Natural killer cell (primary cell): ENCODE measurements at regions not wholly inside any gene's neighbourhood (a gene's known extent, or its start where the extent isn't known, plus 50 kb on each side); places are given as distances from the start of the nearest gene placed in this dataset.
"Not testable (repeated sequence)": the region's sequence is repeated elsewhere in the genome, so short reads cannot be mapped to it uniquely, and the experiment has no call there.

Source experiments
- ATAC-seq, 3 donors: fragments of 150-1000 bp in 2 of 3; fragments of 200-7000 bp in 1 of 3; cut with Tn5 transposase; 1 replicate in 1 of 3; 2 replicates in 2 of 3; pipeline ENCODE4 v1.10.0; 2021; ENCODE audit warnings: mild to moderate bottlenecking in 2 of 3, moderate library complexity in 2 of 3
- DNase-seq, 2 donors: peaks; one replicate each; pipeline versions ENCODE4 v3.0.0 to v3.0.0-alpha.2; 2013 to 2021; ENCODE audit warnings: mixed read lengths in 1 of 2
- H3K27ac ChIP-seq: one replicate; pipeline ENCODE4 v1.5.1; 2013; ENCODE audit warnings: mild to moderate bottlenecking, low read length
- H3K27me3 ChIP-seq: one replicate; pipeline ENCODE4 v1.6.1; 2013; ENCODE audit warnings: low read length; ENCODE audit not compliant: control insufficient read depth, insufficient read depth
- H3K36me3 ChIP-seq: one replicate; pipeline ENCODE4 v1.6.1; 2013; ENCODE audit warnings: low read length; ENCODE audit not compliant: control insufficient read depth, insufficient read depth
- H3K4me1 ChIP-seq: one replicate; pipeline ENCODE4 v1.6.1; 2013; ENCODE audit warnings: low read length; ENCODE audit not compliant: control insufficient read depth, insufficient read depth
- H3K4me3 ChIP-seq: one replicate; pipeline ENCODE4 v1.5.1; 2013; ENCODE audit warnings: low read length
- H3K9me3 ChIP-seq: one replicate; pipeline ENCODE4 v1.6.1; 2013; ENCODE audit warnings: low read length; ENCODE audit not compliant: control insufficient read depth, insufficient read depth
- H3K27ac Mint-ChIP-seq, 2 donors: one replicate each; pipeline ENCODE4 v1.8.0; 2022; ENCODE audit warnings: mild to moderate bottlenecking in 2 of 2, mixed read lengths in 2 of 2, moderate library complexity in 1 of 2
- H3K27me3 Mint-ChIP-seq, 2 donors: one replicate each; pipeline ENCODE4 v1.8.0; 2022; ENCODE audit warnings: low read depth in 2 of 2, mixed read lengths in 2 of 2
- H3K36me3 Mint-ChIP-seq: one replicate; pipeline ENCODE4 v1.8.0; 2022; ENCODE audit warnings: mixed read lengths
- H3K4me1 Mint-ChIP-seq, 2 donors: one replicate each; pipeline ENCODE4 v1.8.0; 2022; ENCODE audit warnings: mixed read lengths in 2 of 2
- H3K4me3 Mint-ChIP-seq: one replicate; pipeline ENCODE4 v1.8.0; 2022; ENCODE audit warnings: mild to moderate bottlenecking, moderate library complexity, mixed read lengths
- H3K9me3 Mint-ChIP-seq, 2 donors: one replicate each; pipeline ENCODE4 v1.8.0; 2022; ENCODE audit warnings: mixed read lengths in 2 of 2
- CTCF ChIP-seq: fragments of 200-600 bp; IDR thresholded peaks from one replicate; pipeline ENCODE4 v1.8.0; 2022; ENCODE audit warnings: antibody characterized with exemption
- WGBS: methylation state at CpG from one replicate; pipeline ENCODE4 v1.1.7; 2013; ENCODE audit warnings: missing lambda C conversion rate; ENCODE audit not compliant: insufficient coverage; 5-methylcytosine and 5-hydroxymethylcytosine counted together
- intact Hi-C: fragments of 100-400 bp; cut with micrococcal nuclease; formaldehyde crosslinking; loops from one replicate; pipeline ENCODE4 v1.14.2; 2022

- Mint-ChIP-seq H3K36me3 (no peaks in the 10 kb centered on the region), H3K27me3 (peaks cover 11 to 16% of the 10 kb centered on the region in 2 donors), H3K4me3 (no peak overlapping the region), H3K4me1 (no peaks in the 10 kb centered on the region), H3K9me3 (no peaks in the 10 kb centered on the region), H3K27ac (no peak overlapping the region)
- no peak for ATAC-seq
- no peak overlapping the region for H3K4me3 ChIP-seq
- no peaks in the 10 kb centered on the region for H3K9me3 ChIP-seq
- H3K27me3 ChIP-seq, result no peaks in the 10 kb centered on the region
- H3K36me3 ChIP-seq, result no peaks in the 10 kb centered on the region
- TF ChIP-seq CTCF, result no peak
- no peaks in the 10 kb centered on the region for H3K4me1 ChIP-seq
- 68% methylated on average over 2 of the region's 2 CpGs for WGBS
- DNase-seq, result no peak
- intact Hi-C loops, result no loop called here
- no peak overlapping the region for H3K27ac ChIP-seq
Measured at GRCh38 chr22:27107386-27107785, 450.0 kb downstream of the MIAT start.

- Histone ChIP-seq H3K4me1 (no peaks in the 10 kb centered on the region), H3K27me3 (no peaks in the 10 kb centered on the region), H3K36me3 (no peaks in the 10 kb centered on the region), H3K27ac (no peak overlapping the region), H3K4me3 (no peak overlapping the region), H3K9me3 (no peaks in the 10 kb centered on the region)
- Mint-ChIP-seq H3K9me3 (no peaks in the 10 kb centered on the region), H3K4me3 (no peak overlapping the region), H3K4me1 (no peaks in the 10 kb centered on the region), H3K36me3 (no peaks in the 10 kb centered on the region), H3K27ac (no peak overlapping the region), H3K27me3 (peaks cover 8 to 12% of the 10 kb centered on the region in 2 donors)
- WGBS, result 35% methylated on average over 2 of the region's 2 CpGs
- intact Hi-C loops, result no loop called here
- ATAC-seq (no peak), DNase-seq (peak in 1 of 2 donors; percentile 3)
- no peak for TF ChIP-seq CTCF
Measured at GRCh38 chr22:27107824-27108223, 450.4 kb downstream of the MIAT start.

GRCh38 chr22:27108425-27109114 lies 451.2 kb downstream of the MIAT start:
- Mint-ChIP-seq H3K4me3 (no peak overlapping the region), H3K27ac (no peak overlapping the region), H3K36me3 (no peaks in the 10 kb centered on the region), H3K4me1 (no peaks in the 10 kb centered on the region), H3K9me3 (no peaks in the 10 kb centered on the region), H3K27me3 (peaks cover 4 to 9% of the 10 kb centered on the region in 2 donors)
- no peaks in the 10 kb centered on the region for H3K27me3 ChIP-seq
- no peaks in the 10 kb centered on the region for H3K4me1 ChIP-seq
- DNase-seq (no peak), ATAC-seq (no peak)
- intact Hi-C loops, result no loop called here
- WGBS, result 80% methylated on average over 20 of the region's 20 CpGs
- H3K27ac ChIP-seq, result no peak overlapping the region
- no peaks in the 10 kb centered on the region for H3K36me3 ChIP-seq
- H3K9me3 ChIP-seq, result no peaks in the 10 kb centered on the region
- H3K4me3 ChIP-seq, result no peak overlapping the region
- TF ChIP-seq CTCF, result no peak

GRCh38 chr22:27109406-27109805 lies 452.0 kb downstream of the MIAT start:
- H3K4me1 Mint-ChIP-seq, H3K36me3 ChIP-seq, H3K4me1 ChIP-seq, H3K27me3 ChIP-seq, H3K9me3 Mint-ChIP-seq, H3K4me3 Mint-ChIP-seq, H3K27ac Mint-ChIP-seq, H3K36me3 Mint-ChIP-seq, H3K4me3 ChIP-seq, H3K9me3 ChIP-seq, H3K27ac ChIP-seq, DNase-seq, intact Hi-C loops, ATAC-seq: not testable (repeated sequence)
- H3K27me3 Mint-ChIP-seq, result peaks cover 0 to 10% of the 10 kb centered on the region in 2 donors
- no CpG with 5 or more reads among the region's 2 CpGs for WGBS
